Breast epithelium (tissue), 4 donors: ENCODE measurements at regions not wholly inside any gene's neighbourhood (a gene's known extent, or its start where the extent isn't known, plus 50 kb on each side); places are given as distances from the start of the nearest gene placed in this dataset.

Experiments used
- DNase-seq, 2 donors: peaks; one replicate each; pipeline ENCODE4 v3.0.0-alpha.2; 2019; ENCODE audit warnings: low spot score in 2 of 2
- H3K27ac ChIP-seq, 2 donors: fragments of 200-600 bp; sonication (generic) in 1 of 2; one replicate each; pipeline ENCODE4 v1.5.1; 2016 to 2019; ENCODE audit warnings: mild to moderate bottlenecking in 1 of 2
- H3K27me3 ChIP-seq, 2 donors: fragments of 200-600 bp; sonication (generic) in 1 of 2; one replicate each; pipeline versions ENCODE4 v1.5.1 to v1.6.0; 2017 to 2019; ENCODE audit warnings: control low read depth in 1 of 2, mild to moderate bottlenecking in 1 of 2
- H3K36me3 ChIP-seq: fragments of 200-600 bp; one replicate; pipeline ENCODE4 v1.5.1; 2019
- H3K4me1 ChIP-seq, 2 donors: fragments of 200-600 bp; sonication (generic); one replicate each; pipeline ENCODE4 v1.5.1; 2016 to 2019; ENCODE audit warnings: control low read depth in 1 of 2
- H3K4me3 ChIP-seq, 3 donors: fragments of 200-600 bp; sonication (generic); 1 replicate in 2 of 3; 2 replicates in 1 of 3; pipeline ENCODE4 v1.5.1; 2016 to 2019; ENCODE audit warnings: mild to moderate bottlenecking in 3 of 3, moderate library complexity in 2 of 3
- H3K9me3 ChIP-seq, 2 donors: fragments of 200-600 bp; sonication (generic) in 1 of 2; one replicate each; pipeline ENCODE4 v1.5.1; 2016 to 2019; ENCODE audit warnings: control low read depth in 1 of 2
- POLR2A ChIP-seq: fragments of 450-650 bp; IDR thresholded peaks from one replicate; pipeline ENCODE4 v1.6.1; 2016; ENCODE audit warnings: antibody characterized with exemption, mild to moderate bottlenecking, moderate library complexity
- POLR2AphosphoS5 ChIP-seq, 3 donors: sonication (generic); formaldehyde crosslinking; IDR thresholded peaks; one replicate each; pipeline ENCODE4 v1.6.1; 2017; ENCODE audit warnings: antibody characterized with exemption in 3 of 3
- intact Hi-C: fragments of 100-400 bp; cut with DNase I; formaldehyde crosslinking; loops from one replicate; pipeline ENCODE4 v1.15.1; 2023; ENCODE audit warnings: low total_unique reads
- TF ChIP-seq, protein P1 (sequence below), 3 donors: fragments of 450-650 bp; IDR thresholded peaks; one replicate each; pipeline ENCODE4 v1.5.1; 2016 to 2017; ENCODE audit warnings: antibody characterized with exemption in 3 of 3, mild to moderate bottlenecking in 3 of 3, moderate library complexity in 3 of 3

DNA sequence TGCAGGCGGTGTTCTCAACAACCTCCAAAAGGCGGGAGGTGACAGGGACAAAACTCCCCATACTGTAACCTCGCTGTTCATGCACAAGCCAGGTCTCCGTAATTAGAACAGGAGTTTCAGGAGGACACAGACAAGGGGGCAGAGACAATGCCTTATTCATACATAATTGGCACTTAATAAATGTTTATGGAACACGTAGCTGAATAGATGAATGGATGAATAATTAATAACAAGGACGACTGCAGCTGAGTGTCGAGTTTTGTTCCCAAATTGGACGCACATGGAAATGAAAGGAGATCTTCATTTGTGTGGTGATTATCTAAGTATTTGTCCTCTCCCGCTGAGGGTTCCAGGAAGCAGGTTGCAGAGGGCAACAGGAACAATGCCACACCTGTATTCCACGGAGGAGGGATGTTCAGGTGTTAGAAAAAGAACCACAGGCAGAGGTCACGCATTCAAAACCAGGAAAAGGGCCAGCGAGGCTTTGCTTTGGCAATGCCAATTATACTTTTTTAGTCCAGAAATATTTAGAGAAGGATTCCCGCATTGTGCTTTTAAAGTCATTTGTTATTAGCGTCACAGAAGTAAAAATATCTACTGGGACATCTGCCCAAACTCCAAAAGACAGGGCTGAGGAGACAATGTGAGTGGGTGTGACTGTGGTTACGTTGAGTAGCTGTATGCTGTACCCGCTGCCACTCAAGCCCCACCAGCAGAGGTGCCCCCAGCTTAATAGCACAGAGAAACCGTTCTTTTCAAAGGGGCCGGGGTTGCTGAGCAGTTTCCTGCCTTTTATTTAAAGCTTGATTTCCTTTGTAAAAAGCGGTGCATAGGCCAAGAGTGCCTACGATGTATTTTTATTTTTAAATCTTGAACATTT is 123.3 kb downstream of the PXDC1 start:
- DNase-seq = peak; percentile 51 to 64
- H3K4me1 ChIP-seq = no peaks in the 10 kb centered on the region
- no peaks in the 10 kb centered on the region for H3K36me3 ChIP-seq
- intact Hi-C loops = no loop called here
- peak overlapping the region in 2 of 3 donors; percentile 24 to 47 for H3K4me3 ChIP-seq
- no peaks in the 10 kb centered on the region for H3K27me3 ChIP-seq
- TF ChIP-seq POLR2A (no peak), POLR2AphosphoS5 (IDR thresholded peaks at IDR 0.05) (peak in 1 of 3 donors; percentile 55)
- H3K9me3 ChIP-seq = no peaks in the 10 kb centered on the region
- peak overlapping the region; percentile 58 to 75 for H3K27ac ChIP-seq

DNA sequence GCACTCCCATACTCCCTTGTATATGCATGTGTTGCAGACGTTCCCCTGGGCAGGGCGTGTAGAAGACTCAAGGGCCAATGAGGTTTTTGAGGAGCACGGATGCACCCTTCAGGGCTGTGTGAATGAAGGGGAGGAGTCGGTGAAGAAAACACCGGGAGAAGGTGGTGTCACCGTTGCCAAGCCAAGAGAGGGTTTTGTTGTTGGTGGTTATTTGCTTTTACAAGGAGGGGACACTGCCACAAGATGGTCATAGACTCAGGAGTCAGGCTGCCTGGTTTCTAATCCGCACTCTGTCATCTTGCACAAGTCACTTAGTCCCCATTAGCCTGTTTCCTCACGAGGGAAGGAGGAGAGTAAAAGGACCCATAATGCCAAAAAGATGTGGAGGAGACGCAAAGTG is 124.0 kb downstream of the PXDC1 start:
- no peaks in the 10 kb centered on the region for H3K36me3 ChIP-seq
- no peaks in the 10 kb centered on the region for H3K4me1 ChIP-seq
- TF ChIP-seq POLR2AphosphoS5 (IDR thresholded peaks at IDR 0.05) (no peak), POLR2A (no peak)
- TF ChIP-seq, protein P1, sequence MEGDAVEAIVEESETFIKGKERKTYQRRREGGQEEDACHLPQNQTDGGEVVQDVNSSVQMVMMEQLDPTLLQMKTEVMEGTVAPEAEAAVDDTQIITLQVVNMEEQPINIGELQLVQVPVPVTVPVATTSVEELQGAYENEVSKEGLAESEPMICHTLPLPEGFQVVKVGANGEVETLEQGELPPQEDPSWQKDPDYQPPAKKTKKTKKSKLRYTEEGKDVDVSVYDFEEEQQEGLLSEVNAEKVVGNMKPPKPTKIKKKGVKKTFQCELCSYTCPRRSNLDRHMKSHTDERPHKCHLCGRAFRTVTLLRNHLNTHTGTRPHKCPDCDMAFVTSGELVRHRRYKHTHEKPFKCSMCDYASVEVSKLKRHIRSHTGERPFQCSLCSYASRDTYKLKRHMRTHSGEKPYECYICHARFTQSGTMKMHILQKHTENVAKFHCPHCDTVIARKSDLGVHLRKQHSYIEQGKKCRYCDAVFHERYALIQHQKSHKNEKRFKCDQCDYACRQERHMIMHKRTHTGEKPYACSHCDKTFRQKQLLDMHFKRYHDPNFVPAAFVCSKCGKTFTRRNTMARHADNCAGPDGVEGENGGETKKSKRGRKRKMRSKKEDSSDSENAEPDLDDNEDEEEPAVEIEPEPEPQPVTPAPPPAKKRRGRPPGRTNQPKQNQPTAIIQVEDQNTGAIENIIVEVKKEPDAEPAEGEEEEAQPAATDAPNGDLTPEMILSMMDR (IDR thresholded peaks at IDR 0.05) = no peak
- intact Hi-C loops = no loop called here
- peak overlapping the region in 2 of 3 donors; percentile 24 to 47 for H3K4me3 ChIP-seq
- peak in 1 of 2 donors; percentile 48 for DNase-seq
- H3K27ac ChIP-seq = peak overlapping the region; percentile 58 to 75
- H3K9me3 ChIP-seq = no peaks in the 10 kb centered on the region
- no peaks in the 10 kb centered on the region for H3K27me3 ChIP-seq

DNA sequence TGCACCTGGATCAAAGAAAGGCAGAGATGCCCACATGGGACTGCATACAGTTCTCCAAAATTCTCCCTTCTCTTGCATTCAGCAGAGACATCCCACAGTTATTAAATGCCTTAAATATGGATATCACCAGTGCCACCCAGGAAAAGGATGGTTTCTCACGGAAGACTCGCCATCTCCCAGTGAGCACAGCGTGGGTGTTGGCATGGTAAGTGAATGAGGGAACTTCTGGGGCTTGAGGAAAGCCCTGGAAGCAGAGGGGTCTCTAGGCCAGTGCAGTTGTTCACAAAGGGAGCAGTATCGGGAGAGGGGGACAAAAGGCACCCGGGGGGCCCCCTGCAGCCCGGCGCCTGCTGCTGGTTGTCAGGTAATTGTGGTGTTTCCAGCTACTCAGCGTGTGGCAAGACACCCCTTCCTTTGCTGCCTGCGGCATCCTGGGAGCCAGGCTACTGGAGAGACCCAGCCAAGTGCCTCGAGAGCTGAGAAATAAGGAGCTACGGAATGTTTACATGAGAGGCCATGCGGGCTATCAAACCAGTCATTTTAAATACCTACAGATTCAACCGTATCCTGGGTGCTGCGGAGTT is 125.4 kb downstream of the PXDC1 start:
- intact Hi-C loops = no loop called here
- Histone ChIP-seq H3K36me3 (no peaks in the 10 kb centered on the region), H3K9me3 (no peaks in the 10 kb centered on the region), H3K27ac (no peak overlapping the region), H3K4me3 (no peak overlapping the region), H3K4me1 (no peaks in the 10 kb centered on the region), H3K27me3 (no peaks in the 10 kb centered on the region)
- no peak for TF ChIP-seq POLR2AphosphoS5 (IDR thresholded peaks at IDR 0.05)
- TF ChIP-seq, protein P1 (IDR thresholded peaks at IDR 0.05) = no peak
- TF ChIP-seq POLR2A = no peak
- peak in 1 of 2 donors; percentile 24 for DNase-seq

GRCh38 chr6:3625149-3625979 is 126.1 kb downstream of the PXDC1 start:
- no peak for TF ChIP-seq POLR2AphosphoS5 (IDR thresholded peaks at IDR 0.05)
- TF ChIP-seq POLR2A = no peak
- TF ChIP-seq, protein P1 (IDR thresholded peaks at IDR 0.05) = no peak
- H3K9me3 ChIP-seq = no peaks in the 10 kb centered on the region
- H3K27ac ChIP-seq = no peak overlapping the region
- DNase-seq = peak; percentile 15 to 39
- H3K4me1 ChIP-seq = no peaks in the 10 kb centered on the region
- no peaks in the 10 kb centered on the region for H3K27me3 ChIP-seq
- intact Hi-C loops = no loop called here
- no peaks in the 10 kb centered on the region for H3K36me3 ChIP-seq
- no peak overlapping the region for H3K4me3 ChIP-seq

DNA sequence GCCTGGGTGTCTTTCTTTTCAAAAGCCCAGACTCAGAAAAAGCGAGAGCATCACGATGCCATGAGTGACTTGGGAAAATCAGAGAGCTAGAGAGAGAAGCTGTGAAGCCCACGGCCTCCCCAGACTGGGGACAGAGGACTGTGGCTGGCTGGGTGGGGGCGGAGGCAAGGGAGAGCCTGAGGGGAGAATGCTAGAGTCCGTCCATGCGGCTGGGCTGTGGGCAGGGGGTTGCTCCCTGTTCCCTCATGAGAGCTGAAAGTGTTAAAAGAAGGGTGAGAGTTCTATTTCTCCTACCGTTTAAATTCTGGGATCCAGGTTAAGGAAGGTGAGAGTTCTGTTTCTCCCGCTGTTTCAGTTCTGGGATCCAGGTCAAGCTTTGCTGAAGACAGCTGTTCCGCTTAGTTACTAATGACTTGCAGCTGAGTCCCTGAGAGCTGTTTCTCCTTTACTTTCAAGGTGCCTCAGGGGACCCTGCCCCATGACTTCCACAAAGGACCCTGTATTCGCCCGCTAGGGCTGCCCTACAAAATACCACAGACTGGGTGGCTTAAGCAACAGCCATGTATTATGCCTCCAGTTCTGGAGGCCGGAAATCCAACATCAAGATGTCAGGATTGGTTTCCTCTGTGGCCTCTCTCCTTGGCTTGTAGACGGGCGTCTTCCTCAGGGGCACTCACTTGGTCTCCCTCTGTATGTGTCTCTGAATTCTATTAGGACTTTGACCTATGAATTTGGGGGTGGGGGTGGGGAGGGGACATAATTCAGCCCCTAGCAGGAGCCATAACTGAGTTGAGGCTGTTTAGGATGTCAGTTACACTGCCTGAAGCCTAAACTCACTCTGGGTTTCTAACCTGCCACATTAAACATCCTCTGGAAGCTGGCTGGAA is 127.0 kb downstream of the PXDC1 start:
- no peak overlapping the region for H3K27ac ChIP-seq
- DNase-seq = peak in 1 of 2 donors; percentile 14
- intact Hi-C loops = no loop called here

More for the DNA sequence above, 127.0 kb downstream of the PXDC1 start:
- no peaks in the 10 kb centered on the region for H3K9me3 ChIP-seq
- no peak for TF ChIP-seq POLR2A
- TF ChIP-seq, protein P1 (IDR thresholded peaks at IDR 0.05) = no peak
- TF ChIP-seq POLR2AphosphoS5 (IDR thresholded peaks at IDR 0.05) = no peak
- H3K36me3 ChIP-seq = no peaks in the 10 kb centered on the region
- H3K27me3 ChIP-seq = no peaks in the 10 kb centered on the region
- H3K4me1 ChIP-seq = no peaks in the 10 kb centered on the region
- H3K4me3 ChIP-seq = no peak overlapping the region
